HG03064 (cell line): ENCODE measurements at regions not wholly inside any gene's neighbourhood (a gene's known extent, or its start where the extent isn't known, plus 50 kb on each side); places are given as distances from the start of the nearest gene placed in this dataset.
"Not testable (repeated sequence)": the region's sequence is repeated elsewhere in the genome, so short reads cannot be mapped to it uniquely, and the experiment has no call there.

Experiments used
- ATAC-seq: cut with Tn5 transposase; IDR thresholded peaks from one replicate; pipeline ENCODE4 v1.9.1; 2021; ENCODE audit warnings: low read depth; ENCODE audit not compliant: unreplicated experiment

DNA sequence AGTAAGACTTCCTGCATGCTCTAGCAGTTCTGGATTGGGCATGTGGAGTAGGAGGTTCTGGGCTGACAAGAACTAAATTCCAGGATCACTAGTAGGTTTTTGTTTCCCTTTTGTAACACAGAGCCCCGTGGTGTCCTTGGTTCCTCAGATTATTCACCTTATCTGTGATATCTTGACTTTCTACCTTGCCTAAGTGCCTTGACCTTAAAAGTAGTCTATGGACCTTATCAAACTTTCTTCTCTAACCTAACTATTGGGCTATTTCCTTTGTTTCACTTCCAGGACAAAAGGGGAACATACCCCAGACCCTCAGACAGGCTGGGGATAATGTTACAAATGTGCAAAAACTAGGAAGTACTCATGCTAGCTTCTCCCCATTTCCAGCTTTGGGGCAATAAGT lies 595.3 kb downstream of the PSAT1 start:
- no peak for ATAC-seq

DNA sequence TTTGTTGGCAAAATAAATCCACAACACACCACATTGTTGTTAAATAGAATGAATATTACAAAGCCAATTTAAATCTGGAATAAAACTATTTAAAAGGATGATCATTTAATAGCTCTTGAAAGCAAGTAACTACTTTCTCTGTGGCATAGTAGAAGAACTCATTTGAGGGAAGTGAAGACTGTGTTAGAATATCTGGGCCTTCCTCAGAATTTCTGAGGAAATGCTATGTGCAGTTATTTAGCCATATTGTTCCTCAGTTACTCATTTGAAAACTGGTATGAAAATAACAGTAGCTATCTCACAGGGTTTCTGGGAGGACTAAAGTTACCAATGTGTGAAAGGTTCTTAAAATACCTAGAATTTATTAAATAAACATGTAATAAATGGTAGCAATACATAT lies 595.8 kb downstream of the PSAT1 start:
- ATAC-seq: no peak

DNA sequence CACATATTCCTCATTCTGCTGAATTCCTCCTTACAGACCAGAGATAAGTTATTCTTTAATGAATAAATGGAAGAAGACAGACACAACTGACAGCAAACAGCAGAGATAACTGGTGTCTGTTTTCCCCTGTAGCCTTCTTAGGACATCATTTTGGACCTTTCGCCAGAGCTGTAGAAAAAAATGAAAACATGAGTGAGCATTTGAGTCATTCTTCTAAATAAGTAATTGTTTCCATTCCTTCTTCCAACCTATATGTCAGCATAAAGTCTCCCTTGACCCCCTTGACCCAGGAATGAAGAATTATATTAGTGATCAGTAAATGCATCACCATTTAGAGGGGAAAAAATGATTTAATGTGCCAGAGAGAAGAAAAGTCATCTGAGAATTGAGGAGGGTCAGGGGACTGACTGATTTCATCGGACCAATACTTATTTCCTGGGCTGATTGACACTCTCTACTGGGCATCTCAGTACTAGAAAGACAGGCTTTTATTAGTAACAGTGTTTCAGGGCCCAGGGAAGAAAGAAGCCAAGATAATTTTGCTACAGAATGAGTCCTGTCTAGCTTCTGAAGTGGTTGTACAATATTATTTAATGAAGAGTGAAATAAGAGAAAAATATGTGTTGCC lies 597.0 kb downstream of the PSAT1 start:
- ATAC-seq: no peak

DNA sequence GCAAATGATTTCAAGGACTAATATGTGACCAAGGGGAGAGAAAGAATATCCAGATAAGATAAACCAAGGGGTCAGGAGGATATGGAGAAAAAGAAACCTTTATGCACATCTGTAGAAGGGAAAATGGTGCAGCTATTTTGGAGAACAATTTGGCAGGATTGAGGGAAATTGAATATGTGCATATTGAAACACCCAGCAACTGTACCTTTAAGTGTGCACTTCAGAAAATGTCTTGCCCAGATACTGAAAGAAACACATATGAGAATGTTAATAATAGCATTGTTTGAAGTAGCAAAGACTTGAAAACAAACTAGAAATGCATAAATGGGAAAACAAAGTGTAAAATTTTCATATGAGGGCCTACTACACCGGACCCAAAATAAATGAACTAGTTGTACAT lies 599.6 kb downstream of the PSAT1 start:
- no peak for ATAC-seq

DNA sequence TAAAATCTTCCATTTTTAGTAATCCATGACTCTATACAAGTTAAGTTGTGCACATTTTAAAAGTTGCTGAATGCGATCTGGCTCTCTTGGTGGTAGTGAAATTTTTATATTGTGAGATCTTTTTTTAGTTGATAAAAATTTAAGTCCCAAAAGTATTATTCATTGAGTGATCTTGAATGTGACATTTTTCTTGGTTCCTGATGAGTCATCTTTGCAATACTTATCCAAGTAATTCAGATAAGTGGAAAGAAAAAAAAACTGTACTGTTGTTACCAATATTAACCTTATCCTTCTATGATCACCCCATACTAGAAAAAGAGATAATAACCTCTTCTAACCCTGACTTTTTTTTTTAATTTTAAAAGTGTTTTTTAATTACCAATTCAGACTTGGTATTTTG lies 601.3 kb downstream of the PSAT1 start:
- no peak for ATAC-seq

DNA sequence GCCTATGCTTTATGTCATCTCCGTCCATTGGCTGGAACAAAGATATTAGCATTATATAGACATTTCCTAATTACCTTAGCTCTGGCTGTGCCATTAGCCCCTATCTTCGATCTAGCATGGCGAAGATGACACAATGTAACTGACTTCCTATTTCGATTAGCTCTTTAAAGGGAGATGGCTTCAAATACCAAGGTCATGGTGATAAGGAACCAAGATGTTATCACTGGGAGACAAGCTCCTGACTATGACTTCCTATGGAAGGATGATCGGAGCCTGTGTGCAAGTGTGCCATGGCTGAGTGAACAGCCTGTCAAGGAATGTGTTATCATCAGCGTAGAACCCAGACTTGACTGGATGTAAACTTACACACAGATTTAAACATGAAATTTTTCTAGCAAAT lies 602.1 kb downstream of the PSAT1 start:
- no peak for ATAC-seq

DNA sequence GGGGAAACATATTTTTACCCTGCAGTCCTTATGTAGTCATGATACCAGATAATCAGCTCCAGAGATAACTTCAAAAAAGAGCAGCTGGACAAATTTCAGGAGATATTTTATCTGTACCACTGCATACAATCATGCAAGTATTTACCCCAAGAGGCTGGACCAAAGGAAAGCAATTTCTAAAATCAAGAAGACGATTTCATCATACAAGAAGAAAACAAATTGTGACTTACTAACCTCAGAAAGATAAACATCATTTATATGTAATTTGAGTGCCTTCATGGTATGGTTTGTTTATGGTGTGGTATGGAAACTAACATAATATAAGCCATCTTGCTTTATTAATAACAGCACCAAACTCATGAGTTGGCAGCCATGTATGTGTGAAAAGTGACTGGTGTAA lies 603.6 kb downstream of the PSAT1 start:
- no peak for ATAC-seq

DNA sequence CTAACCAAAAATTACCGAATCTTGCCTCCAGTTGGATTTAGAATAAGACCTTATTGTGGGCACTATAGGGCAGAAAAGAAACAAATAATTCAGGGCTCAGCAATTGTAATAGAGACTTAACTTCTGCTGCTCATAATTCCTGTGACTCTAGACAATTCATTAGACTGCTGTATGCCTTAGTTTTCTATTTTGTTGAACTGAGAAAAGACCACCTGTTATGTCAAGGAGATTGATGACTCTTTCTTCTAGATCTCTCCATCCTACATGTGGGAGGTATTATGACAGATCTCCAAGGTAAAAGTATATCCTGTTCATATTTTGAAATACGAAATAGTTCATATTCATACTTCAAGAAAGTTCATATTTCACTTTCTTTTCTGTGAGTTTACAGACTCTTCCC lies 605.1 kb downstream of the PSAT1 start:
- ATAC-seq: no peak

DNA sequence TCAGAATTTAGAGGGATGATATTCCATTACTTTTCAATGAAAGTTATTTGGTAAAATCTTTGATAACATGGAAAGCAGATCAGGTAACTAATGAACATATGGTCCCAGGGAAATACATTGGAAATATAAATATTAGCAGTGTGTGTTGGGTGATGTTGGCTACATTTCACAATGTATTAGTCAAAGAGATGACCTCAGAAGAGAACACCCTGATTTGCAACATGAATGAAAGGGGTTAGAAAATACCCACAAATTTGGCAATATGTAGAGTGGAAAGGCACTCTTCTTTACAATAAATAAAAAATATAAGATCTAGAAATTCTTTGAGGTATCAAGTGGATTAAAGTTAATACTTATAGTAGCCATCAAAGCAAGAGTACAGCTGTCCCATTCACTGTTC lies 606.7 kb downstream of the PSAT1 start:
- ATAC-seq: no peak

DNA sequence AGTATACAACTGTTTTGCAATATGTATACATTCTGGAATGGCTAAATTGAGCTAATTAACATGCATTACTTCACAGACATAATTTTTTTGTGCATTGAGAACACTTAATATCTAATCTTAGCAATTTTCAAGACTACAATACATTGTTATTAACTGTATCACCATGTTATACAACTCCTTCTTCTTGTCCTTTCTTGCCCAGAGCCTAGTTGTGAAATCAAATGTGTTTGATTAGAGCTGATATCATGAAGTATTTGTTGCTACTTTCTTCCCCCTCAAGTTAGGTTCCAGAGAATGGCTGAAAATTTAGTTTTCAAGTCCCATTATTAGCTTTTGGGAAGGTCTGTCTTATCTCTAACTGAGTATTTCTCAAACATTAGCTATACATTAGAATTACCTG lies 607.8 kb downstream of the PSAT1 start:
- no peak for ATAC-seq

DNA sequence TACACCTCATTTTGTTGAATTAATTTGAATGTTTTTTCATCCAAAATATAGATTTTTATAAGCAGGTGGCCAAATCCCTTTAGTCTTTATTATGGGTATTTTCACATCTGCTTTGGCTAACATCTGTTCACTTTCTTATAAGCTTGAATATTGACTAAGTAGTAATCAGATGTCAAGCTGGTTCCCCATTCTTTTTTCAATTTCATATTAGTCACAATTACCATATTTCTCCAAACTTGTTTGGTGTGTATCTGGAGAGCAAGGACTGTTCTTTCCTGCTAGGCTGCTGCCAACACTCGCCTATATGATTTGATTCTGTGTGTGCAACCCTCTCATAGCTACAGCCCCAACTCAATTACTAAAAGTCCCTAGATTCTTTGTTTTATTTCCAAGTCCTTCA lies 608.5 kb downstream of the PSAT1 start:
- ATAC-seq: no peak

DNA sequence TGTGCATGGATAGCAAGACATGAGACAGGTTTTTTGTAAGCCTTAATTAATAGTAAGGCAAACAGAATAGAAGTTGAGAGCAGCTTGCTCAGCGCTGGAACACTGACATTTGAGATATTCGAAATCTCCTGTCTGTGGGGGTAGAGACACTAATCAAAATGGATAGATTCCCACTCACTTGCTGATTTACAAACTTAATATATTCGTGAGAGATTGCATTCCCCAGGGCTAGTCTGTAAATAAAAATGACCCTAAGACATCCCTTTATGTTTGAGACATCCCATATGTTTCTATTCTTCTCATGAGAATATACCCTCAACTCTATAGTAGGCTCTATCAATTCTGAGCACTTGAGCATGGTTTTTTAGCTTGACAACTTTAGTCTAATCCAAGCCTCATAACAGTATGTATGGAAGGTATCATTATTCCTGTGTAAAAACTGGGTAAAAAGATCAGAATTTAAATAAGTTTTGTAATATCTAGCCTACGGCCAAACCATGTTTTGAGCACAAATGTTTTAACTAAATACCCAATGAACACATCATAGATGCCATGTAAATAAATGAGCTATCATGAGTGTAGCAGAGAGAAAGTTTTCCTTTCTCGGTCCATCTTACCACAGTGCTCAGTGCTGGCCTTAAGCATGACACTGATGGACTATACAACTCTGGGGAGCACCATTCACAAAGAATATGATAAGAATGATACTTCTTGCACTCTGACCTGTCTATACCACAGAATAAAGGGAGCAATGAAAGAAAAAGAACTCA lies 609.2 kb downstream of the PSAT1 start:
- no peak for ATAC-seq

DNA sequence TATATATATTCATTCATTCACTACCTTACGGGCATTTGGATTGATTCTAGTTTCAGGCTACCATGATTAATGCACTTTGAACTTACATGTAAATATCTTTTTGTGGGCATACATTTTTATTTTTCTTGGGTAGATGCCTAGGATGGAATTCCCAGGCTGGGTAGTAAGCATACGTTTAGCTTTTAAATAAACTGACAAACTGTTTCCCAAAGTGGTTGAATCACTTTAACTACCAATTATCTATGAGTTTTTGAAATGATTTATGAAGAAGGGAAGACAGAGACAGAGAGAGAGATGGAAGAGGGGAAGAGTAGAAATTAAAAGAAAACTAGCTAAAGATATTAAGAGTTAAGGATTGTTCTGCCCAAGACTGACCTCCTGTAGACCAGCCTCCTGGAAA lies 612.6 kb downstream of the PSAT1 start:
- no peak for ATAC-seq

DNA sequence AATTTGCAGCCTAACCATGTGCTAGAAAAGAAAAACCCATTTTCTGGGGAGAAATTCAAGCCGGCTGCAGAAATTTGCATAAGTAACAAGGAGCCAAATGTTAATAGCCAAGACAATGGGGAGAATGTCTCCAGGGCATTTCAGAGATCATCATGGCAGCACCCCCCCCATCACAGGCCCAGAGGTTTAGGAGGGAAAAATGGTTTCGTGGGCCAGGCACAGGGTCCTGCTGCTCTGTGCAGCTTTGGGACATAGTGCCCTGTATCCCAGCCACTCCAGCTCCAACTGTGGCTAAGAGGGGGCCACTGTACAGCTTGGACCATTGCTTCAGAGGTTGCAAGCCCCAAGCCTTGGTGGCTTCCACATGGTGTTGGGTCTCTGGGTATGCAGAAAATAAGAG lies 620.0 kb downstream of the PSAT1 start:
- ATAC-seq: not testable (repeated sequence)

DNA sequence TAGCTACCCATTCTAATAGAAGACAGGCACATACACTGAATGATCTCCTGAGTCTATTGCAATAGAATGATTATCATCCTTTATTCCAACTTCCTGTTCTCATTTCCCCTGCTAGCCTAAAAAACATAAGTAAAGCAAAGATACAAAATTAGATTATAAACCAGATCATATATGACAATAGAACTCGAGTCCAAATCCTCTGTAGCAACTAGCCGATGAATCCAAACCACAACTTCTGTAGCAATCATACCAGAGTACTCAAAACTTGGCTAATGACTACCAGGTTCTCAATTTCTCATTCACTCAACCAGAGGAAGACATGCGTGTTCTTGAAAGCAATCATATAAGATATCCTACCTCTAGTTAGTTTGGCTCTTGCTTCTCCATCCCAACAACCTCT lies 622.1 kb downstream of the PSAT1 start:
- ATAC-seq: no peak

DNA sequence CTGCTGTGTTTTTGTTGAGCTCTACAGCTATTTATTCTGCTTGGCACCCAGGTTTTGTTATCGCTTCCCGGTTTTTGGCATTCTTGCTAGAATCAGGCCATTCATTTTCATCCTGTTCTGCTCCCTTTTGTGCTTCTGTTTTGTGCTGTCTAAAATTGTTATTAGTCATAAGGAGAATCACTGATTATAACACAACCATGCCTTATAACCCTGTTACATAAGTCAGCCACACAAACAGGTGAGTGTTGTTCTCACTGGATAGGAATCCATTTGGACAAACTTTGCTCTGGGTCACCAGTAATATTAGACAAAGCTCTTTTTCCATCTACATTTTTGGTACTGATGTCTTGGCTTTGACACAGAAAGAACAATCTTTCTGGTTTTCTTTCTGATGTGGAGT lies 622.8 kb downstream of the PSAT1 start:
- ATAC-seq: no peak

DNA sequence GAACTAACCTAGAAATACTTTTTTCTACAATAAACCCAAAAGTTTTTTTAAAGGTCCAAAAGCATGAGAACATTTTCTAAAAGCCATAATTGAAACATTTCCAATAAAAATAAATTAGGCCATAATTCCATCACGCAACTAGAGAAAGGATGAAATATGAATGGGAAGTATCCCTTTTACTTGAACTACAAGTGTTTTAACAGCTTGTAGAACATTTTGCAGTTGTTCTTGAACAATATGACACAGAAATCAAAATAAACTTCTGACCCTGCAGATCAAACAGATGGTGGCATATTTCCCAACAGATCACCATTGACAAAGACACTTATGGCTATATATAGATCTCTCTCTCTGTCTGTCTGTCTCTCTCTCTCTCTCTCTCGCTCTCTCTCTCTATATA lies 624.4 kb downstream of the PSAT1 start:
- ATAC-seq: no peak

DNA sequence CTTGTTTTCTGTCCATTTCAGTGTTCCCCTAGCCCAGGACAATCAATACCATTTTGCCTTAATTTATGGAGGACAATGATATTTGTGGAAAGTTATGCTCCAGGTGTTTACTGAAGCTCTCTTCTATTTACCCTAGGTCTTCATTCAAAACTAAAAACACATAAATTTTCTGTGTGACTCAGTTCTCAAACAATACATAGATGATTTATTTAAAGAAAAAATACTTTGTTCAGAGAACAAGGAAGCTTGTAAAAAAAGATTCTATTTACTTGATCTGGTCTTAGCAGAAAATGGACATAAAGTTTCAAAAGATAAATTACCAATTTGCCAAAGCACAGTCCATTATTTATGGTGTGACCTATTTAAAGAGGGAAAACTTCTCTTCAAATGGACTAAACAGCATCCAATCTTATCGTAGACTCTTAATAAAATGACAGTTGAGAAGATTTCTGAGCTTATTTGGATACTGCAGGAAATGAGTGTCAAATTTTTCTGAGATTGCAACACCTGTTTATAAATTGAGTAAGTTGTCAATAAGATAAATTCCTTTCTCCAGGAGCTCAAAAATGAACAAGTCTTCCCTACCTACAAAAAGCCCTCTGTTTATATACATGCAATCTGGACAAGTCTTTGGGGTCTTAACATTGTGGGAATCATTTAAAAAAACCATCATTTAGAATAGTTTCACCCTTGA lies 627.2 kb downstream of the PSAT1 start:
- ATAC-seq: no peak

DNA sequence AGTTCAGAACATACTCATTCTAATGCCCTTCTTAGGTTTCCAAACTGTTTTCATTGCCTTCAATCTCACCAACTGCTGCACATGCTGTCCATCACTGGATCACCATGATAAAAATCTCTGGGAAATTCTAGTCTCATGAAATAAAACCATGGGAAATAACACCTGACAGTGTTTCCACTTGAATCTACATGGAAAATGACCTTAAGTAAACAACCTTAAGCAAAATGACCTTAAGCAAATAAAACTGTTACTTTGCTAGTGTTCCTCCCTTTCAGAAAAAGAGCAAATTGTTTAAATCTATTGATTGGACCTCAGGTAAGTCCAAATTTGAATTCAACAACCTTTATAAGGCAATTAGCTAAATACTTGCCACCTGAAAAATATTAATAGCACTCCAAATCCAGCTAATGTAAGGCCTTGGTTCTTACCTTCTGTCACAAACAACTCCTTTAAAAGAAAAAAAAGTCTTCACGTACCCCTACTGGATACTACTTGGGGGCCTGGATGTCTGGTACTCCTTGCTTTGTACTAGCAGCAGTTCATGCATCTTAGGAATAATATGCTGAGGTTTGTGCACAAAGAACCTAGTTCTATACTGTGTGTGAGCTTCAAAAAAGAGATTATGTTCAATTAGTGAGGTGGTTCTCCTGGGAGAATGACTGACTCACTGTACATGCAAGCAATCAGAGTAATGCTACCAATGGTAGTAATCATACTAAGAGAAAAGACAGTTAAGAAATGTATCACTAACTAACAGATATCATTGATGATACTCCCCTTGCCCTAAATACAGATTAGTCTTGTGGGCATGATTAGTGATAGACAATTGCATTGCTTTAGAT lies 630.4 kb downstream of the PSAT1 start:
- ATAC-seq: no peak

DNA sequence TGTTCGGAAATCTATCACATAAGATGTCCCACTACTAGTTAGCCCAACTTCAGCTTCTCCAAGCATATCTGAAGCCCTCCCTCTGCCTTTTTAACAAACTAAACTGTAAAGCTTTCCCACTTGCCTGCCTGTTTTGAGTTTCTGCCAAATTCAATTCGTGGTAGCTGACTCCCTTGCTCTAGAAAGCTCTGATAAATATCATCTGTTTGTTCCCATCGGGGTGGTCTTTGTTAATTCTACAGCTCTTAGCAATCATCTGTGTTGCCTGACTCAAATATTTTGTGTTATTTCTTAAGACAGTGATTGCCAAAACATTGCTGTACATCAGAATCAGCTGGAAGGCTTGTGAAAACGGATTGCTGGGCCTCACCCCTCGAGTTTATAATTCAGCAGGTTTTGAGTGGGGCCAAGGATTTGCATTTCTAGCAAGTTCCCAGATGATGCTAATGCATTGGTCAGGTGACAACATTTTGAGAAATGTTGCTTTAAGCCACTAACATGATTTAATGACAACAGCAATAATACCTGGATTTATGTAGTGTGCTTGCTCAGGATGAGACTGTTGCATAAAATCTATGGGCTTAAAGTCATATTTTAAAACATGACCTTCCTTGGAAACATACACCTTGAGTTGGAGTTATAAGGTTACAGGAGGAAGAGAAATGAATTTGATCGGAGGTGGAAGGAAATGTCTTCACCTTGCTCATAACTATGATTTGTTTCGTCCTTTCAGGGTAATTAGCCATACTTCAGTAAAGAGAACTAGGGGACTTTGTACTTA lies 631.9 kb downstream of the PSAT1 start:
- ATAC-seq: no peak
